ENCODE measurements at regions not wholly inside any gene's neighbourhood (a gene's known extent, or its start where the extent isn't known, plus 50 kb on each side); places are given as distances from the start of the nearest gene placed in this dataset.

DNA sequence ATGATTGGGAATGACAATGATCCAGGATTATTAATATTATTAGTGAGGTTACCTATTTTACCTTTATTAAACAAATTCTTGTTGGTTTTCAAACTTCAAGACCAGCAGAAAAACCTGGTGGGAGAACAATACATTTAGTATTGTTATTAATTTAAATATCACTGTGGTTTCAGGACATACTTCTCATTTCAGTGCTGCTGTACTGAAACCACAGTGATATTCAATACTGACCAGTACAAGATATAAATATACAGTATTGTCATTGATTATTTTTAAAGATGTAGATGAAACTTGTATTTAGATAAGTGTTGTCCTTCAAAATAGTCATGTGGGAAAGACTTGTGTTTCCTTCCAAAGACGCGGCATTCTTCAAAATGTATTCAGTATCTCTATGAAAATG lies 1047.3 kb upstream of the CELF4 start:
- no peak for TF ChIP-seq POLR2AphosphoS5 (IDR thresholded peaks at IDR 0.05)
- TF ChIP-seq POLR2A (IDR thresholded peaks at IDR 0.05) = no peak
